Smooth muscle cell (in vitro differentiated cells): ENCODE measurements at regions not wholly inside any gene's neighbourhood (a gene's known extent, or its start where the extent isn't known, plus 50 kb on each side); places are given as distances from the start of the nearest gene placed in this dataset.

Experiments
- DNase-seq: peaks from one replicate; lab custom pipeline; 2025; ENCODE audit not compliant: unreplicated experiment; lab: John Stamatoyannopoulos, UW
- H2AFZ ChIP-seq: fragments of 200-600 bp; sonication (generic); 2 replicates; pipeline ENCODE4 v1.6.0; 2016; ENCODE audit warnings: antibody characterized with exemption, low read depth, mild to moderate bottlenecking
- H3F3A ChIP-seq: fragments of 200-600 bp; sonication (generic); 2 replicates; pipeline ENCODE4 v1.6.0; 2017; ENCODE audit warnings: antibody characterized with exemption, low read depth
- H3K27ac ChIP-seq: fragments of 200-600 bp; sonication (generic); 2 replicates; pipeline ENCODE4 v1.5.1; 2016; ENCODE audit warnings: low read depth, mild to moderate bottlenecking
- H3K27me3 ChIP-seq: fragments of 200-600 bp; sonication (generic); 2 replicates; pipeline ENCODE4 v1.6.1; 2016; ENCODE audit warnings: low read depth, mild to moderate bottlenecking
- H3K36me3 ChIP-seq: fragments of 200-600 bp; sonication (generic); 2 replicates; pipeline ENCODE4 v1.5.1; 2016; ENCODE audit warnings: low read depth
- H3K4me1 ChIP-seq: fragments of 200-600 bp; sonication (generic); 2 replicates; pipeline ENCODE4 v1.5.1; 2016; ENCODE audit warnings: low read depth
- H3K4me2 ChIP-seq: fragments of 200-600 bp; sonication (generic); 2 replicates; pipeline ENCODE4 v1.6.0; 2016; ENCODE audit warnings: mild to moderate bottlenecking
- H3K4me3 ChIP-seq: fragments of 200-600 bp; sonication (generic); 2 replicates; pipeline ENCODE4 v1.5.1; 2016; ENCODE audit warnings: mild to moderate bottlenecking
- H3K79me2 ChIP-seq: fragments of 200-600 bp; sonication (generic); 2 replicates; pipeline ENCODE4 v1.6.0; 2016; ENCODE audit warnings: low read depth, mild to moderate bottlenecking
- H3K9ac ChIP-seq: fragments of 200-600 bp; sonication (generic); 2 replicates; pipeline ENCODE4 v1.6.0; 2016; ENCODE audit warnings: low read depth
- H3K9me3 ChIP-seq: fragments of 200-600 bp; sonication (generic); replicated peaks from 2 replicates; pipeline ENCODE4 v1.5.1; 2016; ENCODE audit warnings: low read depth
- H4K20me1 ChIP-seq: fragments of 200-600 bp; sonication (generic); 2 replicates; pipeline ENCODE4 v1.6.0; 2016; ENCODE audit warnings: low read depth
- CTCF ChIP-seq: fragments of 200-600 bp; sonication (generic); IDR thresholded peaks from 2 replicates; pipeline ENCODE4 v1.5.1; 2017; ENCODE audit warnings: borderline replicate concordance, mild to moderate bottlenecking, antibody characterized with exemption; ENCODE audit not compliant: insufficient read depth, poor library complexity, severe bottlenecking
- WGBS: methylation state at CpG from one replicate; pipeline ENCODE4 v1.1.7; 2016; ENCODE audit warnings: low lambda C conversion rate; 5-methylcytosine and 5-hydroxymethylcytosine counted together

GRCh38 chr11:115760461-115761320, 256.5 kb upstream of the CADM1 start:
- peak overlapping the region; percentile 99 for H3K4me2 ChIP-seq
- H3K27ac ChIP-seq = no peak overlapping the region
- 41% methylated on average over 18 of the region's 19 CpGs for WGBS

GRCh38 chr11:115759622-115760460, 255.6 kb upstream of the CADM1 start:
- peak overlapping the region; percentile 99 for H3K4me2 ChIP-seq
- no peaks in the 10 kb centered on the region for H3K36me3 ChIP-seq
- TF ChIP-seq CTCF = no peak
- peaks cover 6% of the 10 kb centered on the region for H3F3A ChIP-seq
- no peaks in the 10 kb centered on the region for H3K79me2 ChIP-seq
- no peak for DNase-seq
- H3K4me1 ChIP-seq = peaks cover 19% of the 10 kb centered on the region
- 4% methylated on average over 51 of the region's 70 CpGs for WGBS
- peaks cover 7% of the 10 kb centered on the region for H3K27me3 ChIP-seq
- no peaks in the 10 kb centered on the region for H3K9me3 ChIP-seq
- peak overlapping the region; percentile 98 for H2AFZ ChIP-seq
- H3K4me3 ChIP-seq = peak overlapping the region; percentile 94
- H3K9ac ChIP-seq = peak overlapping the region; percentile 53
- no peaks in the 10 kb centered on the region for H4K20me1 ChIP-seq
- H3K27ac ChIP-seq = no peak overlapping the region

More at GRCh38 chr11:115760461-115761320, 256.5 kb upstream of the CADM1 start:
- peak overlapping the region; percentile 53 for H3K9ac ChIP-seq
- H3K27me3 ChIP-seq = peaks cover 7% of the 10 kb centered on the region
- H3K9me3 ChIP-seq = no peaks in the 10 kb centered on the region
- H3K36me3 ChIP-seq = no peaks in the 10 kb centered on the region
- no peak for TF ChIP-seq CTCF
- H2AFZ ChIP-seq = peak overlapping the region; percentile 98
- no peak for DNase-seq
- peaks cover 6% of the 10 kb centered on the region for H3F3A ChIP-seq
- no peaks in the 10 kb centered on the region for H4K20me1 ChIP-seq
- H3K4me3 ChIP-seq = peak overlapping the region; percentile 94
- H3K4me1 ChIP-seq = peaks cover 19% of the 10 kb centered on the region
- no peaks in the 10 kb centered on the region for H3K79me2 ChIP-seq

GRCh38 chr11:115758011-115758410, 253.8 kb upstream of the CADM1 start:
- H3K36me3 ChIP-seq = no peaks in the 10 kb centered on the region
- H2AFZ ChIP-seq = no peak overlapping the region
- WGBS = 92% methylated on average over 8 of the region's 8 CpGs
- H3F3A ChIP-seq = no peaks in the 10 kb centered on the region
- no peak overlapping the region for H3K27ac ChIP-seq
- H3K9me3 ChIP-seq = no peaks in the 10 kb centered on the region
- H3K27me3 ChIP-seq = peaks cover 7% of the 10 kb centered on the region
- no peak overlapping the region for H3K4me3 ChIP-seq
- no peak for TF ChIP-seq CTCF
- no peak overlapping the region for H3K4me2 ChIP-seq
- H3K4me1 ChIP-seq = peaks cover 19% of the 10 kb centered on the region
- H3K79me2 ChIP-seq = no peaks in the 10 kb centered on the region
- H3K9ac ChIP-seq = no peak overlapping the region
- no peaks in the 10 kb centered on the region for H4K20me1 ChIP-seq
- no peak for DNase-seq
